ENCODE measurements at regions not wholly inside any gene's neighbourhood (a gene's known extent, or its start where the extent isn't known, plus 50 kb on each side); places are given as distances from the start of the nearest gene placed in this dataset.

DNA sequence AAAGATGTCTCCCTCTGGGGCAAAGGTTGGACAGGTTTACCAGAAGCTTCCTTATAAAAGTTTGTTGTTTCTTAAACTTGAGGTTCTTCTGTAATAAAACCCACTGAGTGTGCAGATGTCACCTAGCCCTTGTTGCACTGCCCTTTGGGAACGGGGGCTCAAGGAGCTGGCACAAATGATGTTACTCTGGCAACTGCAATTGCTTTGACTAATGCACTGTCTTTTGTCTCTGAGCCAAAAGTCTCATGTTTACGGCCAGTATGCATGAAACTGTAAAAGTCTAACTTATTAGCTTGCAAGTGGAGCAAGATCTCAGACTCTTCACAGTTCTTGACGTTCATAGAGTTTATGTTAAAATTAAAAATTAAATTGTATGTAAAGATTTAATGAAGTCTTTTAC is 655.7 kb downstream of the EPHA7 start:
- TF ChIP-seq EP300 (IDR thresholded peaks at IDR 0.05) (no peak), POLR2A (IDR thresholded peaks at IDR 0.05) (no peak), POLR2AphosphoS5 (IDR thresholded peaks at IDR 0.05) (no peak)
- TF ChIP-seq, protein P1, sequence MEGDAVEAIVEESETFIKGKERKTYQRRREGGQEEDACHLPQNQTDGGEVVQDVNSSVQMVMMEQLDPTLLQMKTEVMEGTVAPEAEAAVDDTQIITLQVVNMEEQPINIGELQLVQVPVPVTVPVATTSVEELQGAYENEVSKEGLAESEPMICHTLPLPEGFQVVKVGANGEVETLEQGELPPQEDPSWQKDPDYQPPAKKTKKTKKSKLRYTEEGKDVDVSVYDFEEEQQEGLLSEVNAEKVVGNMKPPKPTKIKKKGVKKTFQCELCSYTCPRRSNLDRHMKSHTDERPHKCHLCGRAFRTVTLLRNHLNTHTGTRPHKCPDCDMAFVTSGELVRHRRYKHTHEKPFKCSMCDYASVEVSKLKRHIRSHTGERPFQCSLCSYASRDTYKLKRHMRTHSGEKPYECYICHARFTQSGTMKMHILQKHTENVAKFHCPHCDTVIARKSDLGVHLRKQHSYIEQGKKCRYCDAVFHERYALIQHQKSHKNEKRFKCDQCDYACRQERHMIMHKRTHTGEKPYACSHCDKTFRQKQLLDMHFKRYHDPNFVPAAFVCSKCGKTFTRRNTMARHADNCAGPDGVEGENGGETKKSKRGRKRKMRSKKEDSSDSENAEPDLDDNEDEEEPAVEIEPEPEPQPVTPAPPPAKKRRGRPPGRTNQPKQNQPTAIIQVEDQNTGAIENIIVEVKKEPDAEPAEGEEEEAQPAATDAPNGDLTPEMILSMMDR (IDR thresholded peaks at IDR 0.05), result no peak

Data from upper lobe of left lung (tissue), 4 donors.